Urinary bladder (tissue), 3 donors: ENCODE measurements at regions not wholly inside any gene's neighbourhood (a gene's known extent, or its start where the extent isn't known, plus 50 kb on each side); places are given as distances from the start of the nearest gene placed in this dataset.
"Not testable (repeated sequence)": the region's sequence is repeated elsewhere in the genome, so short reads cannot be mapped to it uniquely, and the experiment has no call there.

Experiments
- DNase-seq: peaks from one replicate; pipeline ENCODE4 v3.0.0-alpha.2; 2015; ENCODE audit errors: extremely low spot score
- H3K27ac ChIP-seq: one replicate; pipeline ENCODE4 v1.5.1; 2013; ENCODE audit warnings: low read depth, mild to moderate bottlenecking, moderate library complexity
- H3K36me3 ChIP-seq: one replicate; pipeline ENCODE4 v1.6.1; 2013; ENCODE audit warnings: mild to moderate bottlenecking, moderate library complexity; ENCODE audit not compliant: insufficient read depth
- H3K4me1 ChIP-seq: one replicate; pipeline ENCODE4 v1.6.1; 2013; ENCODE audit warnings: mild to moderate bottlenecking, moderate library complexity; ENCODE audit not compliant: insufficient read depth
- H3K4me3 ChIP-seq: one replicate; pipeline ENCODE4 v1.5.1; 2013; ENCODE audit warnings: low read depth, low read length
- WGBS: extraction: QIAGEN DNeasy Blood & Tissue Kit; methylation state at CpG from one replicate; pipeline ENCODE4 v1.1.7; 2013; 5-methylcytosine and 5-hydroxymethylcytosine counted together
- donor health status: healthy with polysubstance abuse.
- donor health status: healthy.

GRCh38 chr6:23635150-23635549 lies 490.9 kb upstream of the NRSN1 start:
- Histone ChIP-seq H3K27ac (no peak overlapping the region), H3K4me1 (no peaks in the 10 kb centered on the region), H3K36me3 (no peaks in the 10 kb centered on the region), H3K4me3 (no peak overlapping the region)
- DNase-seq = no peak
- 80% methylated on average over 4 of the region's 4 CpGs for WGBS

- no peak overlapping the region for H3K27ac ChIP-seq
- WGBS = 96% methylated on average over 6 of the region's 6 CpGs
Observed at GRCh38 chr6:23637296-23637695, 488.7 kb upstream of the NRSN1 start.

GRCh38 chr6:23642849-23643248 lies 483.2 kb upstream of the NRSN1 start:
- Histone ChIP-seq H3K27ac (no peak overlapping the region), H3K4me3 (no peak overlapping the region), H3K36me3 (no peaks in the 10 kb centered on the region), H3K4me1 (no peaks in the 10 kb centered on the region)
- DNase-seq = no peak
- WGBS = 77% methylated on average over 1 of the region's 1 CpG

More at GRCh38 chr6:23637296-23637695, 488.7 kb upstream of the NRSN1 start:
- Histone ChIP-seq H3K36me3 (no peaks in the 10 kb centered on the region), H3K4me3 (no peak overlapping the region), H3K4me1 (no peaks in the 10 kb centered on the region)
- no peak for DNase-seq

- Histone ChIP-seq H3K27ac (no peak overlapping the region), H3K36me3 (no peaks in the 10 kb centered on the region), H3K4me3 (no peak overlapping the region), H3K4me1 (no peaks in the 10 kb centered on the region)
- DNase-seq = no peak
Observed at GRCh38 chr6:23647045-23647444, 479.0 kb upstream of the NRSN1 start.

- WGBS = 32% methylated on average over 5 of the region's 5 CpGs
- no peak overlapping the region for H3K4me3 ChIP-seq
- no peaks in the 10 kb centered on the region for H3K4me1 ChIP-seq
- DNase-seq = no peak
- H3K27ac ChIP-seq = no peak overlapping the region
- no peaks in the 10 kb centered on the region for H3K36me3 ChIP-seq
Observed at GRCh38 chr6:23650676-23651075, 475.3 kb upstream of the NRSN1 start.

- DNase-seq = no peak
- no peak overlapping the region for H3K27ac ChIP-seq
- WGBS = 86% methylated on average over 6 of the region's 6 CpGs
- H3K36me3 ChIP-seq = no peaks in the 10 kb centered on the region
- no peaks in the 10 kb centered on the region for H3K4me1 ChIP-seq
- H3K4me3 ChIP-seq = no peak overlapping the region
Observed at GRCh38 chr6:23654745-23655144, 471.3 kb upstream of the NRSN1 start.

- DNase-seq = no peak
- 67% methylated on average over 3 of the region's 3 CpGs for WGBS
- no peaks in the 10 kb centered on the region for H3K36me3 ChIP-seq
- H3K27ac ChIP-seq = no peak overlapping the region
- H3K4me3 ChIP-seq = no peak overlapping the region
- no peaks in the 10 kb centered on the region for H3K4me1 ChIP-seq
Observed at GRCh38 chr6:23655525-23655924, 470.5 kb upstream of the NRSN1 start.

GRCh38 chr6:23656255-23657194 lies 469.5 kb upstream of the NRSN1 start:
- H3K27ac ChIP-seq = no peak overlapping the region
- 80% methylated on average over 14 of the region's 14 CpGs for WGBS
- no peaks in the 10 kb centered on the region for H3K4me1 ChIP-seq
- no peak overlapping the region for H3K4me3 ChIP-seq
- no peak for DNase-seq
- H3K36me3 ChIP-seq = no peaks in the 10 kb centered on the region

- H3K27ac ChIP-seq = no peak overlapping the region
- H3K4me3 ChIP-seq = no peak overlapping the region
- H3K4me1 ChIP-seq = no peaks in the 10 kb centered on the region
- no peaks in the 10 kb centered on the region for H3K36me3 ChIP-seq
- WGBS = 15% methylated on average over 2 of the region's 2 CpGs
- DNase-seq = no peak
Observed at GRCh38 chr6:23659125-23659524, 466.9 kb upstream of the NRSN1 start.

GRCh38 chr6:23661549-23661948 lies 464.5 kb upstream of the NRSN1 start:
- WGBS = 94% methylated on average over 4 of the region's 4 CpGs
- no peak for DNase-seq
- Histone ChIP-seq H3K4me1 (no peaks in the 10 kb centered on the region), H3K4me3 (no peak overlapping the region), H3K27ac (no peak overlapping the region), H3K36me3 (no peaks in the 10 kb centered on the region)

- H3K36me3 ChIP-seq = no peaks in the 10 kb centered on the region
- no peak overlapping the region for H3K4me3 ChIP-seq
- DNase-seq = no peak
- H3K27ac ChIP-seq = no peak overlapping the region
- 76% methylated on average over 3 of the region's 3 CpGs for WGBS
- no peaks in the 10 kb centered on the region for H3K4me1 ChIP-seq
Observed at GRCh38 chr6:23663096-23663495, 462.9 kb upstream of the NRSN1 start.

- Histone ChIP-seq H3K27ac (no peak overlapping the region), H3K4me1 (no peaks in the 10 kb centered on the region), H3K4me3 (no peak overlapping the region), H3K36me3 (no peaks in the 10 kb centered on the region)
- WGBS = 76% methylated on average over 1 of the region's 1 CpG
- no peak for DNase-seq
Observed at GRCh38 chr6:23663652-23664051, 462.4 kb upstream of the NRSN1 start.

GRCh38 chr6:23665911-23666310 lies 460.1 kb upstream of the NRSN1 start:
- H3K4me1 ChIP-seq, DNase-seq, H3K36me3 ChIP-seq, H3K4me3 ChIP-seq, H3K27ac ChIP-seq: not testable (repeated sequence)
- 92% methylated on average over 6 of the region's 6 CpGs for WGBS

- DNase-seq = no peak
- WGBS = 90% methylated on average over 5 of the region's 5 CpGs
Observed at GRCh38 chr6:23672737-23673136, 453.3 kb upstream of the NRSN1 start.

More at GRCh38 chr6:23672737-23673136, 453.3 kb upstream of the NRSN1 start:
- no peak overlapping the region for H3K27ac ChIP-seq
- no peak overlapping the region for H3K4me3 ChIP-seq
- H3K36me3 ChIP-seq = no peaks in the 10 kb centered on the region
- no peaks in the 10 kb centered on the region for H3K4me1 ChIP-seq
